ENCODE measurements at regions not wholly inside any gene's neighbourhood (a gene's known extent, or its start where the extent isn't known, plus 50 kb on each side); places are given as distances from the start of the nearest gene placed in this dataset.
A peak's percentile ranks its signal among the peaks of the same experiment; 100 is the strongest.

- no peak for DNase-seq (ENCODE audit: low spot score)
Observed at GRCh38 chr6:7664003-7664402, 61.9 kb upstream of the BMP6 start.

- DNase-seq (ENCODE audit: low spot score): no peak
Observed at GRCh38 chr6:7668936-7669335, 57.0 kb upstream of the BMP6 start.

GRCh38 chr6:7669742-7670141 is 56.2 kb upstream of the BMP6 start:
- no peak for DNase-seq (ENCODE audit: low spot score)

- peak; percentile 66 for DNase-seq (ENCODE audit: low spot score)
Observed at GRCh38 chr6:7671076-7671475, 54.8 kb upstream of the BMP6 start.

- DNase-seq (ENCODE audit: low spot score): peak; percentile 64
Observed at GRCh38 chr6:7671581-7671980, 54.3 kb upstream of the BMP6 start.

GRCh38 chr6:7672066-7673062 is 53.5 kb upstream of the BMP6 start:
- no peak for DNase-seq (ENCODE audit: low spot score)

GRCh38 chr6:7673063-7673536 is 52.8 kb upstream of the BMP6 start:
- peak; percentile 84 for DNase-seq (ENCODE audit: low spot score)

GRCh38 chr6:7674291-7674690 is 51.6 kb upstream of the BMP6 start:
- DNase-seq (ENCODE audit: low spot score): no peak

GRCh38 chr6:7675353-7675945 is 50.5 kb upstream of the BMP6 start:
- no peak for DNase-seq (ENCODE audit: low spot score)

Measured in GM03348 (cell line).